Thyroid gland (tissue), 4 donors: ENCODE measurements at regions not wholly inside any gene's neighbourhood (a gene's known extent, or its start where the extent isn't known, plus 50 kb on each side); places are given as distances from the start of the nearest gene placed in this dataset.

ENCODE experiments used
- DNase-seq, 2 donors: peaks; one replicate each; pipeline ENCODE4 v3.0.0-alpha.2; 2019
- H3K27ac ChIP-seq, 3 donors: fragments of 200-600 bp; sonication (generic); 1 replicate in 2 of 3; 2 replicates in 1 of 3; pipeline ENCODE4 v1.5.1; 2016 to 2019; ENCODE audit warnings: mild to moderate bottlenecking in 1 of 3, moderate library complexity in 1 of 3
- H3K27me3 ChIP-seq: fragments of 200-600 bp; sonication (generic); one replicate; pipeline ENCODE4 v1.5.1; 2019
- H3K36me3 ChIP-seq, 2 donors: fragments of 200-600 bp; sonication (generic); one replicate each; pipeline ENCODE4 v1.5.1; 2016 to 2019
- H3K4me1 ChIP-seq, 2 donors: fragments of 200-600 bp; sonication (generic); one replicate each; pipeline ENCODE4 v1.5.1; 2017 to 2019
- H3K4me3 ChIP-seq, 3 donors: fragments of 200-600 bp; sonication (generic); replicated peaks in 1 of 3; 1 replicate in 2 of 3; 2 replicates in 1 of 3; pipeline ENCODE4 v1.5.1; 2016; ENCODE audit warnings: mild to moderate bottlenecking in 1 of 3
- H3K9me3 ChIP-seq: fragments of 200-600 bp; sonication (generic); one replicate; pipeline ENCODE4 v1.5.1; 2017
- CTCF ChIP-seq, 6 experiments: fragments of 200-600 bp in 3 of 6; fragments of 450-650 bp in 3 of 6; sonication (generic) in 3 of 6; IDR thresholded peaks; one replicate each; pipeline ENCODE4 v1.5.1; 2016 to 2019; ENCODE audit warnings: antibody characterized with exemption in 6 of 6, mild to moderate bottlenecking in 2 of 6, inconsistent platforms in 1 of 6, moderate library complexity in 1 of 6
- POLR2A ChIP-seq, 2 donors: fragments of 450-650 bp; IDR thresholded peaks; one replicate each; pipeline ENCODE4 v1.6.1; 2017; ENCODE audit warnings: antibody characterized with exemption in 2 of 2, mild to moderate bottlenecking in 2 of 2, moderate library complexity in 1 of 2
- WGBS, 2 donors: methylation state at CpG; one replicate each; pipeline ENCODE4 v1.1.5; 2017; 5-methylcytosine and 5-hydroxymethylcytosine counted together
- intact Hi-C: fragments of 100-400 bp; cut with DNase I; formaldehyde crosslinking; loops from one replicate; pipeline ENCODE4 v1.15.1; 2023

DNA sequence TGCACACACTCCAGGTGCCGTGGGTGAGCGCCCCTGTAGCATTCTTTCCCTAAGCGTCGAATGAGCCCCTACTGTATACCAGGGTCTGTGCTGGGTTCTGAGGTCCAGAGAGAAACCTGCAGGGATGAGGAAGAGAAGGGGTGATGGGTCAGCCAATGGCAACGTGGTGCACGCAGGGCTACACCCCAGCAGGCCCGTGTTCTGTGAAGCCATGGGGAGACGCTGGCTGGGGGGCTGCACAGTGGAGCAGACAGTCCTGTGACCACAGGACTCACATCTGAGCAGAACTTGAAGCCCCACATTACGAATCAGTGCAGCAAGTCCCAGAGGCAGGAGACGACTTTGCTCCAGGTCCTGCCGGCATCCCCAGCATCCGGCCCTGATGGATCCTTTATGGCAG is 1481.4 kb downstream of the BRD1 start:
- H3K27ac ChIP-seq: no peak overlapping the region
- TF ChIP-seq CTCF (IDR thresholded peaks at IDR 0.05): no peak
- TF ChIP-seq POLR2A (IDR thresholded peaks at IDR 0.05): no peak
- H3K9me3 ChIP-seq: no peaks in the 10 kb centered on the region
- intact Hi-C loops: no loop called here
- no peak overlapping the region for H3K4me3 ChIP-seq
- no peaks in the 10 kb centered on the region for H3K27me3 ChIP-seq
- H3K36me3 ChIP-seq: no peaks in the 10 kb centered on the region
- DNase-seq: no peak
- WGBS, 2 donors: 66 to 87% methylated on average over 12 of the region's 12 CpGs
- H3K4me1 ChIP-seq: no peaks in the 10 kb centered on the region

DNA sequence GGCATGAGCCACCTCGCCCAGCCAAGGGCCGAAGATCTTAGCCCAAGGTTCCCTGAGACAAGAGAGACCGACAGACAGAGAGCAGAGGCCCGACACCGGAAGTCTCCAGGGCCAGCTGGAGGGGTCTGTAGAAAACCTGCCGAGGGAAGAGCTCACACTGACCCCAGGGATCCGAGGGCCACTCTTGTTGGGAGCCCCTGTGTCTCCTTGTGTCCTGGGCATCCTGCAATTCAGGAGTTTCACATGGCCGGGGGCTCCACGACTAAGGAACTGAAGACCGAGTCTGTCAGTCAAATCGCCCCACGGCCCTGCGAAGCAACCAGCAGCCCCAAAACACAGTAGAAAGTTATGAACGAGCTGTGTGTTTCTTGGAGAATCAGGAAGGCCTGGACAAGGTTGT is 1482.0 kb downstream of the BRD1 start:
- no peak overlapping the region for H3K27ac ChIP-seq
- no peaks in the 10 kb centered on the region for H3K27me3 ChIP-seq
- H3K4me1 ChIP-seq: no peaks in the 10 kb centered on the region
- H3K9me3 ChIP-seq: no peaks in the 10 kb centered on the region
- no peak for DNase-seq
- intact Hi-C loops: no loop called here
- H3K36me3 ChIP-seq: no peaks in the 10 kb centered on the region
- 84 to 85% methylated on average over 9 to 14 of the region's 14 CpGs for WGBS, 2 donors
- no peak for TF ChIP-seq CTCF (IDR thresholded peaks at IDR 0.05)
- no peak for TF ChIP-seq POLR2A (IDR thresholded peaks at IDR 0.05)
- H3K4me3 ChIP-seq: no peak overlapping the region

DNA sequence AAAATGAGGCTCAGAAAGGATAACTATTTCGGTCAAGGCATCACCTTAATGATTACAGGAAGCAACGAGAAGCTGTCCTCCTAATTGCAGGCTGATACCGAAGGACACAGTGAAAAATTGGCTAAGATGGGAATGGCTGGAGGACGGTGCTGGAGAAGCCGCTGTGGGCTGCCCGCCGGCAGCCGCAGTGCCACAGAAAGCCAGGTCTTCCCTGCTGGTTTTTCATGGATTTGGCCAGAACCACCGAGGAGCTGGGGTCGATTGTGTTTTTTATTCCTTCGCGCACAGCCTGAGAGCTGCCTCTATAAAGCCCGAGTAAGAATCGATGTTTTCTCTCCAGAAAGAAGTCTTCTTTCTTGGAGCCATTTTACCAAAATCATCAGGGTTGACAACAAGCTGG is 1484.2 kb downstream of the BRD1 start:
- intact Hi-C loops: no loop called here
- no peak overlapping the region for H3K4me3 ChIP-seq
- TF ChIP-seq POLR2A (IDR thresholded peaks at IDR 0.05) (no peak), CTCF (IDR thresholded peaks at IDR 0.05) (no peak)
- WGBS, 2 donors: 82% methylated on average over 14 of the region's 14 CpGs
- no peaks in the 10 kb centered on the region for H3K27me3 ChIP-seq
- H3K4me1 ChIP-seq: no peaks in the 10 kb centered on the region
- H3K27ac ChIP-seq: no peak overlapping the region
- no peaks in the 10 kb centered on the region for H3K36me3 ChIP-seq
- no peaks in the 10 kb centered on the region for H3K9me3 ChIP-seq
- no peak for DNase-seq

GRCh38 chr22:48342732-48343131 is 1484.9 kb downstream of the BRD1 start:
- Histone ChIP-seq H3K9me3 (no peaks in the 10 kb centered on the region), H3K27me3 (no peaks in the 10 kb centered on the region), H3K27ac (no peak overlapping the region), H3K4me3 (no peak overlapping the region), H3K4me1 (no peaks in the 10 kb centered on the region), H3K36me3 (no peaks in the 10 kb centered on the region)
- DNase-seq: no peak
- WGBS, 2 donors: 78 to 80% methylated on average over 4 of the region's 4 CpGs
- intact Hi-C loops: no loop called here
- TF ChIP-seq CTCF (IDR thresholded peaks at IDR 0.05): no peak
- TF ChIP-seq POLR2A (IDR thresholded peaks at IDR 0.05): no peak

- H3K9me3 ChIP-seq: no peaks in the 10 kb centered on the region
- 76 to 79% methylated on average over 12 to 16 of the region's 16 CpGs for WGBS, 2 donors
- H3K27me3 ChIP-seq: no peaks in the 10 kb centered on the region
- DNase-seq: no peak
- H3K36me3 ChIP-seq: no peaks in the 10 kb centered on the region
- no peak overlapping the region for H3K27ac ChIP-seq
- TF ChIP-seq POLR2A (IDR thresholded peaks at IDR 0.05) (no peak), CTCF (IDR thresholded peaks at IDR 0.05) (no peak)
- intact Hi-C loops: no loop called here
- no peak overlapping the region for H3K4me3 ChIP-seq
- H3K4me1 ChIP-seq: no peaks in the 10 kb centered on the region
These were observed 1485.7 kb downstream of the BRD1 start for GRCh38 chr22:48342016-48342415.
